HCT116 (cell line): ENCODE measurements at regions not wholly inside any gene's neighbourhood (a gene's known extent, or its start where the extent isn't known, plus 50 kb on each side); places are given as distances from the start of the nearest gene placed in this dataset.

Source experiments
- ATAC-seq: fragments of 200-7000 bp; cut with Tn5 transposase; 2 replicates; pipeline ENCODE4 v1.9.1; 2020; ENCODE audit warnings: mild to moderate bottlenecking, moderate library complexity
- BruUV-seq: library from RNA; stranded (reverse); fragments of 400-500 nt; replicated peaks from 2 replicates; lab custom pipeline; 2021; lab: Mats Ljungman, UMichigan
- CTCF ChIA-PET: fragments of 300-600 bp; sonication (Branson Sonifier 250); formaldehyde crosslinking; loops from one replicate; lab custom pipeline; 2021; ENCODE audit warnings: antibody characterized with exemption; lab: Charles Lee
- POLR2A ChIA-PET: fragments of 300-600, 350-600 bp; sonication (Branson Sonifier 250); formaldehyde crosslinking; loops from one replicate; lab custom pipeline; 2021; ENCODE audit warnings: antibody characterized with exemption; lab: Charles Lee
- RAD21 ChIA-PET, 2 experiments: fragments of 300-600 bp; sonication (Branson Sonifier 250); formaldehyde crosslinking; loops; one replicate each; lab custom pipeline; 2023; ENCODE audit warnings: low total read pairs in 2 of 2; ENCODE audit not compliant: uncharacterized antibody in 2 of 2, unreplicated experiment in 2 of 2, low non-redundant PET in 1 of 2; lab: Charles Lee
- DNase-seq: peaks from one replicate; pipeline ENCODE4 v3.0.0-alpha.2; 2010; ENCODE audit warnings: low read depth, low spot score
- H2AFZ ChIP-seq: fragments of 200-600 bp; shearing (Covaris generic), sonication (generic); 2 replicates; pipeline ENCODE4 v1.6.1; 2017; ENCODE audit warnings: low read depth, mixed run types, mixed read lengths, antibody characterized with exemption, low read length; ENCODE audit not compliant: poor library complexity, severe bottlenecking
- H3K27ac ChIP-seq: 2 replicates; pipeline ENCODE4 v1.5.1; 2012; ENCODE audit warnings: low read depth, low read length
- H3K27me3 ChIP-seq: fragments of 200-600 bp; sonication (generic); 2 replicates; pipeline ENCODE4 v1.6.1; 2016; ENCODE audit warnings: mixed run types, low read length, mixed read lengths; ENCODE audit not compliant: insufficient read depth
- H3K36me3 ChIP-seq, 2 experiments: fragments of 200-500 bp in 1 of 2; fragments of 200-600 bp in 1 of 2; sonication (Bioruptor generic) in 1 of 2; sonication (generic) in 1 of 2; 2 replicates each; pipeline versions ENCODE4 v1.5.1 to v1.6.1; 2014 to 2016; ENCODE audit warnings: low read length in 2 of 2, inconsistent platforms in 1 of 2, mixed read lengths in 1 of 2, mixed run types in 1 of 2; ENCODE audit not compliant: insufficient read depth in 2 of 2, control insufficient read depth in 1 of 2
- H3K4me1 ChIP-seq, 2 experiments: fragments of 200-600 bp in 1 of 2; sonication (generic) in 1 of 2; 2 replicates each; pipeline versions ENCODE4 v1.5.1 to v1.6.1; 2012 to 2017; ENCODE audit warnings: low read length in 2 of 2, inconsistent platforms in 1 of 2, mild to moderate bottlenecking in 1 of 2, mixed read lengths in 1 of 2, mixed run types in 1 of 2, moderate library complexity in 1 of 2; ENCODE audit not compliant: insufficient read depth in 2 of 2, control insufficient read depth in 1 of 2
- H3K4me2 ChIP-seq: fragments of 200-600 bp; sonication (generic); 2 replicates; pipeline ENCODE4 v1.6.1; 2017; ENCODE audit warnings: mixed run types, low read length, mixed read lengths
- H3K4me3 ChIP-seq, 2 experiments: fragments of 200-600 bp in 1 of 2; sonication (generic) in 1 of 2; replicated peaks in 1 of 2; 2 replicates each; pipeline ENCODE4 v1.5.1; 2011 to 2016; ENCODE audit warnings: low read length in 2 of 2, control low read depth in 1 of 2, low read depth in 1 of 2, mild to moderate bottlenecking in 1 of 2, mixed read lengths in 1 of 2, mixed run types in 1 of 2
- H3K79me2 ChIP-seq: fragments of 200-600 bp; sonication (generic); 2 replicates; pipeline ENCODE4 v1.6.1; 2017; ENCODE audit warnings: mild to moderate bottlenecking, mixed run types, low read length, moderate library complexity, mixed read lengths; ENCODE audit not compliant: insufficient read depth
- H3K9ac ChIP-seq: fragments of 200-600 bp; sonication (generic); 2 replicates; pipeline ENCODE4 v1.6.1; 2016; ENCODE audit warnings: low read length, mixed read lengths
- H3K9me2 ChIP-seq: fragments of 200-600 bp; sonication (generic), shearing (Covaris generic); 2 replicates; pipeline ENCODE4 v1.6.1; 2017; ENCODE audit warnings: mixed run types, mild to moderate bottlenecking, moderate library complexity; ENCODE audit not compliant: insufficient read depth
- H3K9me3 ChIP-seq, 2 experiments: fragments of 200-500 bp in 1 of 2; fragments of 200-600 bp in 1 of 2; sonication (Bioruptor generic) in 1 of 2; sonication (generic) in 1 of 2; 2 replicates each; pipeline ENCODE4 v1.6.1; 2014 to 2017; ENCODE audit warnings: low read length in 2 of 2, mixed read lengths in 2 of 2, inconsistent platforms in 1 of 2, low read depth in 1 of 2, mild to moderate bottlenecking in 1 of 2, mixed run types in 1 of 2, moderate library complexity in 1 of 2; ENCODE audit not compliant: control insufficient read depth in 1 of 2, insufficient read depth in 1 of 2
- H4K20me1 ChIP-seq: fragments of 200-600 bp; sonication (generic), shearing (Covaris generic); 2 replicates; pipeline ENCODE4 v1.6.1; 2017; ENCODE audit warnings: mixed run types, mild to moderate bottlenecking, moderate library complexity; ENCODE audit not compliant: insufficient read depth
- CBX3 ChIP-seq: IDR thresholded peaks from 2 replicates; pipeline ENCODE4 v1.6.1; 2012; ENCODE audit warnings: low read depth
- CEBPB ChIP-seq: IDR thresholded peaks from 2 replicates; pipeline ENCODE4 v1.6.1; 2012; ENCODE audit warnings: low read depth
- ELF1 ChIP-seq: IDR thresholded peaks from 2 replicates; pipeline ENCODE4 v1.6.1; 2012; ENCODE audit warnings: low read depth, borderline replicate concordance
- EZH2 ChIP-seq: fragments of 200-600 bp; sonication (generic); IDR thresholded peaks from 2 replicates; pipeline ENCODE4 v1.6.1; 2017; ENCODE audit warnings: antibody characterized with exemption, mixed run types
- EZH2phosphoT487 ChIP-seq: fragments of 200-600 bp; IDR thresholded peaks from 2 replicates; pipeline ENCODE4 v1.6.1; 2018; ENCODE audit warnings: antibody characterized with exemption, borderline replicate concordance
- FOSL1 ChIP-seq: IDR thresholded peaks from 2 replicates; pipeline ENCODE4 v1.6.1; 2012; ENCODE audit warnings: low read depth
- POLR2A ChIP-seq: IDR thresholded peaks from 2 replicates; pipeline ENCODE4 v1.7.0; 2011; ENCODE audit warnings: borderline replicate concordance; ENCODE audit not compliant: insufficient read depth, insufficient read length; ENCODE audit errors: extremely low read depth
- POLR2AphosphoS5 ChIP-seq: IDR thresholded peaks from 2 replicates; pipeline ENCODE4 v1.6.1; 2011; ENCODE audit warnings: mild to moderate bottlenecking, low read depth, low read length, moderate library complexity
- RAD21 ChIP-seq: IDR thresholded peaks from 2 replicates; pipeline ENCODE4 v1.6.1; 2012; ENCODE audit warnings: low read depth, mild to moderate bottlenecking
- SIN3A ChIP-seq: IDR thresholded peaks from 2 replicates; pipeline ENCODE4 v1.6.1; 2012; ENCODE audit warnings: low read depth
- SP1 ChIP-seq: IDR thresholded peaks from 2 replicates; pipeline ENCODE4 v1.6.1; 2012; ENCODE audit warnings: low read depth
- SRF ChIP-seq: IDR thresholded peaks from 2 replicates; pipeline ENCODE4 v1.6.1; 2012; ENCODE audit warnings: low read depth
- TCF7L2 ChIP-seq: IDR thresholded peaks from 2 replicates; pipeline ENCODE4 v1.7.0; 2011; ENCODE audit warnings: borderline replicate concordance, inconsistent platforms; ENCODE audit not compliant: insufficient read depth, insufficient read length; ENCODE audit errors: extremely low read depth
- YY1 ChIP-seq: IDR thresholded peaks from 2 replicates; pipeline ENCODE4 v1.6.1; 2011; ENCODE audit warnings: low read length, low read depth, moderate library complexity, mild to moderate bottlenecking; ENCODE audit not compliant: insufficient replicate concordance; ENCODE audit errors: extremely low read depth
- ZFX ChIP-seq: fragments of 450-650 bp; IDR thresholded peaks from 2 replicates; pipeline ENCODE4 v1.6.1; 2017
- ZNF274 ChIP-seq: fragments of 200-500 bp; sonication (Bioruptor generic); IDR thresholded peaks from 2 replicates; pipeline ENCODE4 v1.6.1; 2014; ENCODE audit warnings: mild to moderate bottlenecking, low read depth, low read length, inconsistent platforms
- intact Hi-C: fragments of 100-400 bp; cut with micrococcal nuclease; formaldehyde crosslinking; loops from 2 replicates; pipeline ENCODE4 v1.10.0; 2022
- TF ChIP-seq, protein P1 (sequence below): IDR thresholded peaks from 2 replicates; pipeline ENCODE4 v1.6.1; 2012
- TF ChIP-seq, protein P2 (sequence below): IDR thresholded peaks from 2 replicates; pipeline ENCODE4 v1.6.1; 2012
- TF ChIP-seq, protein P3 (sequence below), 3 experiments: fragments of 200-600 bp in 1 of 3; sonication (generic) in 1 of 3; IDR thresholded peaks in 2 of 3; conservative IDR thresholded peaks in 1 of 3; 2 replicates each; pipeline ENCODE4 v1.5.1; 2012 to 2017; ENCODE audit warnings: low read depth in 2 of 3, low read length in 2 of 3, antibody characterized with exemption in 1 of 3, borderline replicate concordance in 1 of 3, control low read depth in 1 of 3, mild to moderate bottlenecking in 1 of 3, mixed read lengths in 1 of 3, mixed run types in 1 of 3, moderate library complexity in 1 of 3; ENCODE audit not compliant: insufficient read depth in 1 of 3
- TF ChIP-seq, protein P4 (sequence below): IDR thresholded peaks from 2 replicates; pipeline ENCODE4 v1.6.1; 2011; ENCODE audit warnings: mild to moderate bottlenecking, low read length, moderate library complexity; ENCODE audit not compliant: insufficient replicate concordance; ENCODE audit errors: extremely low read depth

DNA sequence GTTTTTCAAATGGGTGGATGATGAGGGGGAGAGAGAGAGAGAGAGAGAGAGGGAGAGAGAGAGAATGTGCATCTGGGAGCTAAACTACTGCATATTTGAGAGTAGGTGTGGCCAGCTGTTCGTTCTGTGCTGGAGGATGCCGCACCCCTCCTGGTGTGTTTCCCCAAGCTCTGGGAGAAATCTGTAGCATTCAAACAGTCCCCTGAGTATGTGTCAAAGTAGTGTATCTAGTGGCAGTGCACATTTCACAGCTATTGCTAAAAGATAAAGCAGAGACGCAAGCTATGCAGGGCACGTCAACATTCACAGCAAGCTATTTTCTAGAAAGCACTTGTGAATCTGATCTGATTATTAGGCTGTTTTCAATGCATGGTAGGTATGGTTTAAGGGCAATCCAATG, 83.5 kb upstream of the LIMCH1 start:
- DNase-seq = no peak
- POLR2A ChIA-PET = no interaction called here
- CTCF ChIA-PET = no interaction called here

More for the DNA sequence above, 83.5 kb upstream of the LIMCH1 start:
- RAD21 ChIA-PET = no interaction called here
- no peaks in the 10 kb centered on the region for H4K20me1 ChIP-seq
- H3K79me2 ChIP-seq = no peaks in the 10 kb centered on the region
- intact Hi-C loops = no loop called here
- ATAC-seq = no peak
- H3K9me2 ChIP-seq = no peaks in the 10 kb centered on the region
- H3K27ac ChIP-seq = no peak overlapping the region
- no peaks in the 10 kb centered on the region for H3K36me3 ChIP-seq
- TF ChIP-seq RAD21 (no peak), EZH2phosphoT487 (no peak), ZFX (no peak), SIN3A (no peak), SP1 (no peak), CEBPB (no peak), EZH2 (no peak), CBX3 (no peak), SRF (no peak), POLR2A (no peak), TCF7L2 (no peak), POLR2AphosphoS5 (no peak), YY1 (no peak), ZNF274 (no peak), ELF1 (no peak), FOSL1 (no peak)
- TF ChIP-seq, protein P1, sequence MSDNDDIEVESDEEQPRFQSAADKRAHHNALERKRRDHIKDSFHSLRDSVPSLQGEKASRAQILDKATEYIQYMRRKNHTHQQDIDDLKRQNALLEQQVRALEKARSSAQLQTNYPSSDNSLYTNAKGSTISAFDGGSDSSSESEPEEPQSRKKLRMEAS = no peak
- TF ChIP-seq, protein P2, sequence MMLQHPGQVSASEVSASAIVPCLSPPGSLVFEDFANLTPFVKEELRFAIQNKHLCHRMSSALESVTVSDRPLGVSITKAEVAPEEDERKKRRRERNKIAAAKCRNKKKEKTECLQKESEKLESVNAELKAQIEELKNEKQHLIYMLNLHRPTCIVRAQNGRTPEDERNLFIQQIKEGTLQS = no peak
- TF ChIP-seq, protein P3, sequence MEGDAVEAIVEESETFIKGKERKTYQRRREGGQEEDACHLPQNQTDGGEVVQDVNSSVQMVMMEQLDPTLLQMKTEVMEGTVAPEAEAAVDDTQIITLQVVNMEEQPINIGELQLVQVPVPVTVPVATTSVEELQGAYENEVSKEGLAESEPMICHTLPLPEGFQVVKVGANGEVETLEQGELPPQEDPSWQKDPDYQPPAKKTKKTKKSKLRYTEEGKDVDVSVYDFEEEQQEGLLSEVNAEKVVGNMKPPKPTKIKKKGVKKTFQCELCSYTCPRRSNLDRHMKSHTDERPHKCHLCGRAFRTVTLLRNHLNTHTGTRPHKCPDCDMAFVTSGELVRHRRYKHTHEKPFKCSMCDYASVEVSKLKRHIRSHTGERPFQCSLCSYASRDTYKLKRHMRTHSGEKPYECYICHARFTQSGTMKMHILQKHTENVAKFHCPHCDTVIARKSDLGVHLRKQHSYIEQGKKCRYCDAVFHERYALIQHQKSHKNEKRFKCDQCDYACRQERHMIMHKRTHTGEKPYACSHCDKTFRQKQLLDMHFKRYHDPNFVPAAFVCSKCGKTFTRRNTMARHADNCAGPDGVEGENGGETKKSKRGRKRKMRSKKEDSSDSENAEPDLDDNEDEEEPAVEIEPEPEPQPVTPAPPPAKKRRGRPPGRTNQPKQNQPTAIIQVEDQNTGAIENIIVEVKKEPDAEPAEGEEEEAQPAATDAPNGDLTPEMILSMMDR (IDR thresholded peaks at IDR 0.05 in 2 of 3, conservative IDR thresholded peaks at IDR 0.05 in 1 of 3; ENCODE audit: borderline replicate concordance in 1 of 3, insufficient read depth in 1 of 3, low read depth in 2 of 3, low read length in 2 of 3) = no peak
- TF ChIP-seq, protein P4, sequence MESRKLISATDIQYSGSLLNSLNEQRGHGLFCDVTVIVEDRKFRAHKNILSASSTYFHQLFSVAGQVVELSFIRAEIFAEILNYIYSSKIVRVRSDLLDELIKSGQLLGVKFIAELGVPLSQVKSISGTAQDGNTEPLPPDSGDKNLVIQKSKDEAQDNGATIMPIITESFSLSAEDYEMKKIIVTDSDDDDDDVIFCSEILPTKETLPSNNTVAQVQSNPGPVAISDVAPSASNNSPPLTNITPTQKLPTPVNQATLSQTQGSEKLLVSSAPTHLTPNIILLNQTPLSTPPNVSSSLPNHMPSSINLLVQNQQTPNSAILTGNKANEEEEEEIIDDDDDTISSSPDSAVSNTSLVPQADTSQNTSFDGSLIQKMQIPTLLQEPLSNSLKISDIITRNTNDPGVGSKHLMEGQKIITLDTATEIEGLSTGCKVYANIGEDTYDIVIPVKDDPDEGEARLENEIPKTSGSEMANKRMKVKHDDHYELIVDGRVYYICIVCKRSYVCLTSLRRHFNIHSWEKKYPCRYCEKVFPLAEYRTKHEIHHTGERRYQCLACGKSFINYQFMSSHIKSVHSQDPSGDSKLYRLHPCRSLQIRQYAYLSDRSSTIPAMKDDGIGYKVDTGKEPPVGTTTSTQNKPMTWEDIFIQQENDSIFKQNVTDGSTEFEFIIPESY = no peak
- no peaks in the 10 kb centered on the region for H3K9me3 ChIP-seq
- H2AFZ ChIP-seq = no peak overlapping the region
- BruUV-seq = no TSS peak
- no peak overlapping the region for H3K4me2 ChIP-seq
- no peak overlapping the region for H3K9ac ChIP-seq
- no peaks in the 10 kb centered on the region for H3K27me3 ChIP-seq
- H3K4me3 ChIP-seq = no peak overlapping the region
- no peaks in the 10 kb centered on the region for H3K4me1 ChIP-seq
